Upper lobe of left lung (tissue), 6 donors: ENCODE measurements at regions not wholly inside any gene's neighbourhood (a gene's known extent, or its start where the extent isn't known, plus 50 kb on each side); places are given as distances from the start of the nearest gene placed in this dataset.
"Not testable (repeated sequence)": the region's sequence is repeated elsewhere in the genome, so short reads cannot be mapped to it uniquely, and the experiment has no call there.

Experiments
- ATAC-seq, 2 donors: fragments of 200-7000 bp; cut with Tn5 transposase; one replicate each; pipeline ENCODE4 v1.9.1; 2022; ENCODE audit warnings: mild to moderate bottlenecking in 2 of 2, moderate library complexity in 2 of 2; ENCODE audit not compliant: low FRiP score in 2 of 2
- DNase-seq, 2 donors: peaks; one replicate each; pipeline ENCODE4 v3.0.0-alpha.2; 2019 to 2020
- H3K27ac ChIP-seq, 4 donors: fragments of 200-600 bp; sonication (generic); one replicate each; pipeline ENCODE4 v1.5.1; 2016 to 2019
- H3K27me3 ChIP-seq, 4 donors: fragments of 200-600 bp; sonication (generic); one replicate each; pipeline ENCODE4 v1.5.1; 2017 to 2019
- H3K36me3 ChIP-seq, 4 donors: fragments of 200-600 bp; sonication (generic); one replicate each; pipeline ENCODE4 v1.5.1; 2016 to 2019
- H3K4me1 ChIP-seq, 4 donors: fragments of 200-600 bp; sonication (generic); one replicate each; pipeline ENCODE4 v1.5.1; 2018 to 2019
- H3K4me3 ChIP-seq, 4 donors: fragments of 200-600 bp; sonication (generic); one replicate each; pipeline ENCODE4 v1.5.1; 2017 to 2019; ENCODE audit warnings: mild to moderate bottlenecking in 2 of 4, moderate library complexity in 1 of 4
- H3K9me3 ChIP-seq, 4 donors: fragments of 200-600 bp; sonication (generic); one replicate each; pipeline ENCODE4 v1.5.1; 2018 to 2019
- WGBS, 2 donors: methylation state at CpG; one replicate each; pipeline ENCODE4 v1.1.5; 2017 to 2018; 5-methylcytosine and 5-hydroxymethylcytosine counted together
- donor health status: DM: no; HTN: no; CAD: no; lungs with moderate emphysema.
- donor health status: DM: no; HTN: yes; CAD: no; lungs with severe emphysema.

DNA sequence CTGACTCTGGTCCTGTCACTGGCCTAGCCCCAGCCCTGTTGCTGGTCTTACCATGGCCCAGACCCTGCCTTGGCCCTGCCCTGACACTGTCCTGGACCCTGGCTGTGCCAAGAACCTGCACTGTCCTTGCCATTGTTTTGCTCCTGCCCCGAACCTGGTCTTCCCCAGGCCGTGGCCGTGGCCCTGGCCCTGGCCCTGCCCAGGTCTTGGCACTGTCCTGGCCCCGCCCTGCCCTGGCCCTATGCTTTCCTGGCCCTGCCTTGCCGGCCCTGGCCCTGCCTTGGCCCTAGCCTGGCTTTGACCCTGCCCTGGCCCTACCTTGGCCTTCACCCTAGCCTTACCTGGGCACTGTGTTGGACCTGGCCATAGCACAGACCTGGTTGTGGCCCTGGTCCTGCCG lies 332.5 kb upstream of the PLGLB1 start:
- ATAC-seq, H3K4me1 ChIP-seq, H3K9me3 ChIP-seq, H3K27me3 ChIP-seq, H3K4me3 ChIP-seq, H3K27ac ChIP-seq, H3K36me3 ChIP-seq: not testable (repeated sequence)
- WGBS, 2 donors, result 80% methylated on average over 1 of the region's 6 CpGs; no CpG with 5 or more reads in 1 of the 2 donors
- DNase-seq, result peak in 1 of 2 donors; percentile 67

- not testable (repeated sequence) for H3K27ac ChIP-seq, DNase-seq, H3K36me3 ChIP-seq, ATAC-seq, H3K27me3 ChIP-seq, H3K4me1 ChIP-seq, H3K9me3 ChIP-seq, H3K4me3 ChIP-seq
Measured at GRCh38 chr2:87360250-87360649, 338.6 kb upstream of the PLGLB1 start.

DNA sequence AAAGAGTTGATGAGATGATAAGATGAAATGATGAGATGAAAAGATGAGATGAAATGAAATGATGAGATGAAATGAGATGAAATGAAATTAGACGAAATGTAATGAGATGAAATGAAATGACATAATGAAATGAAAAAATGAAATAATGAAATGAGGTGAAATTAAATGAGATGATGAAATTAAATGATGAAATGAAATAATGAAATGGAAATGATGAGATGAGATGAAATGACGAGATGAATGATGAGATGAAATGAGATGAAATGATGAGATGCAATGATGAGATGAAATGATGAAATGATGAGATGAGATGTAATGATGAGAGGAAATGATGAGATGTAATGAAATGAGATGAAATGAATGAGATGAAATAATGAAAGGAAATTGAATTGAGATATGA lies 339.3 kb upstream of the PLGLB1 start:
- 73 to 90% methylated on average over 2 of the region's 2 CpGs for WGBS, 2 donors
- not testable (repeated sequence) for H3K9me3 ChIP-seq, DNase-seq, H3K27me3 ChIP-seq, H3K27ac ChIP-seq, H3K4me1 ChIP-seq, H3K4me3 ChIP-seq, ATAC-seq, H3K36me3 ChIP-seq

- ATAC-seq, DNase-seq, H3K27ac ChIP-seq, H3K4me3 ChIP-seq, H3K9me3 ChIP-seq, H3K27me3 ChIP-seq, H3K4me1 ChIP-seq, H3K36me3 ChIP-seq: not testable (repeated sequence)
Measured at GRCh38 chr2:87361805-87362204, 340.2 kb upstream of the PLGLB1 start.

- not testable (repeated sequence) for H3K4me3 ChIP-seq, H3K27ac ChIP-seq, H3K9me3 ChIP-seq, ATAC-seq, H3K4me1 ChIP-seq, H3K27me3 ChIP-seq, DNase-seq, H3K36me3 ChIP-seq
Measured at GRCh38 chr2:87364379-87364778, 342.7 kb upstream of the PLGLB1 start.

DNA sequence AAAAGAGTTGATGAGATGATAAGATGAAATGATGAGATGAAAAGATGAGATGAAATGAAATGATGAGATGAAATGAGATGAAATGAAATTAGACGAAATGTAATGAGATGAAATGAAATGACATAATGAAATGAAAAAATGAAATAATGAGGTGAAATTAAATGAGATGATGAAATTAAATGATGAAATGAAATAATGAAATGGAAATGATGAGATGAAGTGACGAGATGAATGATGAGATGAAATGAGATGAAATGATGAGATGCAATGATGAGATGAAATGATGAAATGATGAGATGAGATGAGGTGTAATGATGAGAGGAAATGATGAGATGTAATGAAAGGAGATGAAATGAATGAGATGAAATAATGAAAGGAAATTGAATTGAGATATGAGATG lies 343.4 kb upstream of the PLGLB1 start:
- not testable (repeated sequence) for H3K9me3 ChIP-seq, H3K4me1 ChIP-seq, H3K4me3 ChIP-seq, H3K27ac ChIP-seq, ATAC-seq, H3K36me3 ChIP-seq, H3K27me3 ChIP-seq, DNase-seq
- WGBS, 2 donors, result 72 to 73% methylated on average over 2 of the region's 2 CpGs

DNA sequence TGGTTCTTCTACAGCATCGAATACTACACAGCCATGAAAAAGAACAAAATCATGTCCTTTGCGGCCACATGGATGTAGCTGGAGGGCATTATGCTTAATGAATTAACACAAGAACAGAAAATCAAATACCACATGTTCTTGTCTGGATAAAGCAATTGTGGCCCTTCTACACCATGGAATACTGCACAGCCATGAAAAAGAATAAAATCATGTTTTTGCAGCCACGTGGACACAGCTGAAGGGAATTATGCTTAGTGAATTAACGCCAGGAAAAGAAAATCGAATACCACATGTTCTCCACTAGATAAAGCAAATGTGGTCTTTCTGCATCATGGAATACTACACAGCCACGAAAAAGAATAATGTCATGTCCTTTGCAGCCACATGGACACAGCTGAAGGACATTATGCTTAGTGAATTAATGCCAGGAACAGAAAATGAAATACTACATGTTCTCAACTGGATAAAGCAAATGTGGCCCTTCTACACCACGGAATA lies 361.8 kb upstream of the PLGLB2 start:
- not testable (repeated sequence) for H3K36me3 ChIP-seq, H3K27ac ChIP-seq, H3K4me1 ChIP-seq, ATAC-seq, DNase-seq, H3K4me3 ChIP-seq, H3K27me3 ChIP-seq, H3K9me3 ChIP-seq
- 79 to 82% methylated on average over 6 of the region's 7 CpGs for WGBS, 2 donors

DNA sequence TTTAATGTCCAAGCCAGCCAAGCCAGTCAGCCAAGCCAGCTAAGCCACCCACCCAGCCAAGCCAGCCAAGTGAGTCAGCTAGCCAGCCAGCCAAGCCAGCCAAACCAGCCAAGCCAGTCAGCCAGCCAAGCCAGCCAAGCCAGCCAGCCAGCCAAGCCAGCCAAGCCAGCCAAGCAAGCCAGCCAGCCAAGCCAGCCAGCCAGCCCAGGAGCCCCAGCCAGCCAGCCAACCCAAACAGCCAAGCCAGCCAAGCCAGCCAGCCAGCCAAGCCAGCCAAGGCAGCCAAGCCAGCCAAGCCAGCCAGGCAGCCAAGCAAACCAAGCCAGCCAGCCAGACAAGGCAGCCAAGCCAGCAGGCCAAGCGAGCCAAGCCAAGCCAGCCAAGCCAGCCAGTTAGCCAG lies 352.1 kb upstream of the PLGLB2 start:
- H3K4me3 ChIP-seq, H3K27me3 ChIP-seq, H3K4me1 ChIP-seq, H3K27ac ChIP-seq, H3K9me3 ChIP-seq, ATAC-seq, H3K36me3 ChIP-seq: not testable (repeated sequence)
- DNase-seq, result peak in 1 of 2 donors; percentile 78
- 20% methylated on average over 1 of the region's 1 CpG; no CpG with 5 or more reads in 1 of the 2 donors for WGBS, 2 donors

- not testable (repeated sequence) for ATAC-seq, H3K4me1 ChIP-seq, H3K27ac ChIP-seq, H3K36me3 ChIP-seq, H3K4me3 ChIP-seq, H3K27me3 ChIP-seq, H3K9me3 ChIP-seq
- DNase-seq, result peak in 1 of 2 donors; percentile 60
- WGBS, 2 donors, result 80 to 92% methylated on average over 5 to 9 of the region's 9 CpGs
Measured at GRCh38 chr2:87396551-87397265, 351.2 kb upstream of the PLGLB2 start.

GRCh38 chr2:87397276-87398065 lies 350.4 kb upstream of the PLGLB2 start:
- H3K4me1 ChIP-seq, H3K4me3 ChIP-seq, ATAC-seq, H3K9me3 ChIP-seq, H3K36me3 ChIP-seq, H3K27ac ChIP-seq, H3K27me3 ChIP-seq: not testable (repeated sequence)
- WGBS, 2 donors, result 86 to 90% methylated on average over 1 to 2 of the region's 9 CpGs
- peak in 1 of 2 donors; percentile 76 for DNase-seq

GRCh38 chr2:87398567-87399305 lies 349.2 kb upstream of the PLGLB2 start:
- H3K4me3 ChIP-seq, H3K4me1 ChIP-seq, H3K27ac ChIP-seq, H3K36me3 ChIP-seq, H3K27me3 ChIP-seq, H3K9me3 ChIP-seq: not testable (repeated sequence)
- 60 to 100% methylated on average over 2 to 3 of the region's 8 CpGs for WGBS, 2 donors
- peak in 1 of 2 donors; percentile 85 for DNase-seq
- peak in 1 of 2 donors; percentile 49 for ATAC-seq
